Astrocyte (in vitro differentiated cells and primary cell): ENCODE measurements at regions not wholly inside any gene's neighbourhood (a gene's known extent, or its start where the extent isn't known, plus 50 kb on each side); places are given as distances from the start of the nearest gene placed in this dataset.
"Not testable (repeated sequence)": the region's sequence is repeated elsewhere in the genome, so short reads cannot be mapped to it uniquely, and the experiment has no call there.

ENCODE experiments used
- DNase-seq: peaks from one replicate; pipeline ENCODE4 v3.0.0-alpha.2; 2010; ENCODE audit warnings: low read depth
- FAIRE-seq: peaks from 2 replicates; lab custom pipeline; 2011; peaks lifted over from hg19 to GRCh38; lab: Jason Lieb, UNC
- H2AFZ ChIP-seq: 2 replicates; pipeline ENCODE4 v1.6.0; 2012; ENCODE audit warnings: low read depth, low read length, inconsistent platforms
- H3K27ac ChIP-seq: 2 replicates; pipeline ENCODE4 v1.5.1; 2011; ENCODE audit warnings: low read depth, low read length, inconsistent platforms
- H3K27me3 ChIP-seq: 2 replicates; pipeline ENCODE4 v1.6.0; 2011; ENCODE audit warnings: low read length, inconsistent platforms; ENCODE audit not compliant: insufficient read depth
- H3K36me3 ChIP-seq: 2 replicates; pipeline ENCODE4 v1.5.1; 2011; ENCODE audit warnings: low read length, inconsistent platforms; ENCODE audit not compliant: insufficient read depth
- H3K4me1 ChIP-seq: 2 replicates; pipeline ENCODE4 v1.5.1; 2011; ENCODE audit warnings: low read length, inconsistent platforms; ENCODE audit not compliant: insufficient read depth
- H3K4me2 ChIP-seq: 2 replicates; pipeline ENCODE4 v1.6.0; 2012; ENCODE audit warnings: low read length, inconsistent platforms
- H3K4me3 ChIP-seq: 2 replicates; pipeline ENCODE4 v1.5.1; 2011; ENCODE audit warnings: low read depth, mild to moderate bottlenecking, low read length, inconsistent platforms; ENCODE audit not compliant: insufficient read depth
- H3K79me2 ChIP-seq: 2 replicates; pipeline ENCODE4 v1.6.0; 2012; ENCODE audit warnings: mild to moderate bottlenecking, low read length, inconsistent platforms; ENCODE audit not compliant: insufficient read depth
- H3K9ac ChIP-seq: 2 replicates; pipeline ENCODE4 v1.6.0; 2012; ENCODE audit warnings: mild to moderate bottlenecking, low read length, inconsistent platforms
- H3K9me3 ChIP-seq: 2 replicates; pipeline ENCODE4 v1.5.1; 2012; ENCODE audit warnings: low read depth, mild to moderate bottlenecking, low read length, inconsistent platforms; ENCODE audit not compliant: insufficient read depth
- H4K20me1 ChIP-seq: 2 replicates; pipeline ENCODE4 v1.6.0; 2012; ENCODE audit warnings: low read length, inconsistent platforms; ENCODE audit not compliant: insufficient read depth
- H3K27ac Mint-ChIP-seq: one replicate; pipeline ENCODE4 v1.8.0; 2021; ENCODE audit warnings: mild to moderate bottlenecking, mixed read lengths; ENCODE audit not compliant: unreplicated experiment
- H3K27me3 Mint-ChIP-seq: one replicate; pipeline ENCODE4 v1.8.0; 2021; ENCODE audit warnings: low read depth, mixed read lengths; ENCODE audit not compliant: unreplicated experiment
- H3K36me3 Mint-ChIP-seq: one replicate; pipeline ENCODE4 v1.8.0; 2021; ENCODE audit warnings: low read depth, mixed read lengths; ENCODE audit not compliant: unreplicated experiment
- H3K4me1 Mint-ChIP-seq: one replicate; pipeline ENCODE4 v1.8.0; 2021; ENCODE audit warnings: low read depth, mixed read lengths; ENCODE audit not compliant: unreplicated experiment
- H3K4me3 Mint-ChIP-seq: one replicate; pipeline ENCODE4 v1.8.0; 2021; ENCODE audit warnings: mild to moderate bottlenecking, moderate library complexity, mixed read lengths; ENCODE audit not compliant: unreplicated experiment
- H3K9me3 Mint-ChIP-seq: one replicate; pipeline ENCODE4 v1.8.0; 2021; ENCODE audit warnings: mild to moderate bottlenecking, mixed read lengths; ENCODE audit not compliant: unreplicated experiment
- EZH2 ChIP-seq: IDR thresholded peaks from 2 replicates; pipeline ENCODE4 v1.6.1; 2012; ENCODE audit warnings: mild to moderate bottlenecking, low read length, inconsistent platforms; ENCODE audit not compliant: insufficient read depth
- TF ChIP-seq, protein P1 (sequence below): IDR thresholded peaks from 2 replicates; pipeline ENCODE4 v1.5.1; 2011; ENCODE audit warnings: low read depth, mild to moderate bottlenecking, inconsistent platforms, low read length, moderate library complexity; ENCODE audit not compliant: insufficient read depth

GRCh38 chr4:132797856-132798255 lies 351.2 kb upstream of the PCDH10 start:
- no peaks in the 10 kb centered on the region for H3K4me1 Mint-ChIP-seq
- H4K20me1 ChIP-seq: no peaks in the 10 kb centered on the region
- H3K27me3 ChIP-seq: no peaks in the 10 kb centered on the region
- H3K4me3 ChIP-seq: no peak overlapping the region
- TF ChIP-seq, protein P1, sequence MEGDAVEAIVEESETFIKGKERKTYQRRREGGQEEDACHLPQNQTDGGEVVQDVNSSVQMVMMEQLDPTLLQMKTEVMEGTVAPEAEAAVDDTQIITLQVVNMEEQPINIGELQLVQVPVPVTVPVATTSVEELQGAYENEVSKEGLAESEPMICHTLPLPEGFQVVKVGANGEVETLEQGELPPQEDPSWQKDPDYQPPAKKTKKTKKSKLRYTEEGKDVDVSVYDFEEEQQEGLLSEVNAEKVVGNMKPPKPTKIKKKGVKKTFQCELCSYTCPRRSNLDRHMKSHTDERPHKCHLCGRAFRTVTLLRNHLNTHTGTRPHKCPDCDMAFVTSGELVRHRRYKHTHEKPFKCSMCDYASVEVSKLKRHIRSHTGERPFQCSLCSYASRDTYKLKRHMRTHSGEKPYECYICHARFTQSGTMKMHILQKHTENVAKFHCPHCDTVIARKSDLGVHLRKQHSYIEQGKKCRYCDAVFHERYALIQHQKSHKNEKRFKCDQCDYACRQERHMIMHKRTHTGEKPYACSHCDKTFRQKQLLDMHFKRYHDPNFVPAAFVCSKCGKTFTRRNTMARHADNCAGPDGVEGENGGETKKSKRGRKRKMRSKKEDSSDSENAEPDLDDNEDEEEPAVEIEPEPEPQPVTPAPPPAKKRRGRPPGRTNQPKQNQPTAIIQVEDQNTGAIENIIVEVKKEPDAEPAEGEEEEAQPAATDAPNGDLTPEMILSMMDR: no peak
- no peak for TF ChIP-seq EZH2
- no peak overlapping the region for H3K27ac Mint-ChIP-seq
- no peak overlapping the region for H3K9ac ChIP-seq
- no peaks in the 10 kb centered on the region for H3K9me3 Mint-ChIP-seq
- H3K4me1 ChIP-seq: no peaks in the 10 kb centered on the region
- H3K4me2 ChIP-seq: no peak overlapping the region
- H3K79me2 ChIP-seq: no peaks in the 10 kb centered on the region
- DNase-seq (no peak), FAIRE-seq (no peak)
- no peak overlapping the region for H3K27ac ChIP-seq
- no peaks in the 10 kb centered on the region for H3K36me3 ChIP-seq
- H3K4me3 Mint-ChIP-seq: no peak overlapping the region
- H2AFZ ChIP-seq: no peak overlapping the region
- no peaks in the 10 kb centered on the region for H3K9me3 ChIP-seq
- no peaks in the 10 kb centered on the region for H3K36me3 Mint-ChIP-seq
- H3K27me3 Mint-ChIP-seq: no peaks in the 10 kb centered on the region

DNA sequence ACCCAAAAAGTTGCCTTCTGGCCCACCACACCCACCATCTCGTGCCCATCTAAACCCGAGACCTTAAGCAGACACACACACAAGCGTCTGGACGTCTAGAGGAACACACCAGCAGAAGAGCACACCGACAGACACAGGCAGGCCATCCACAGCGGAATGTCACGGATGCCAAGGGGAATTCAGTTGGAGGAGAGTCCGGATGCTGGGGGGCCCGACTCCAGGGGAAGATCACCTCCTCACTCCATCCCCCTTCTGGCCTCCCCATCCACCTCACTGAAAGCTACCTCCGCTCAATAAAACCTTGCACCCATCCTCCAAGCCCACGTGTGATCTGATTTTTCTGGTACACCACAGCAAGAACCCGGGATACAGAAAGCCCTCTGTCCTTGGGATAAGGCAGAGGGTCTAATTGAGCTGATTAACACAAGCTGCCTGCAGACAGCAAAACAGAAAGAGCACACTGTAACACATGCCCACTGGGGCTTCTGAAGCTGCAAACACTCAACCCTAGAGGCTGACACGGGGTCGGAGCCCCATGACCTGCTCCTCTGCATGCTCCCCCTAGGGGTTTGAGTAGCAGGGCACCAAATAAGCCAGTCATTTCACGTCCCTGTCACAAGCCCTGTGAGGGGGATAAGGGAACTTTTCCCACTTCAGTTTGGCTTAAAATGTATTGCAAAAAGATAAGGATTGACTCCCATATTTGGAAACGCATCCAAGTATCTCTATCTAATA lies 339.6 kb upstream of the PCDH10 start:
- Mint-ChIP-seq H3K27ac (no peak overlapping the region), H3K4me3 (no peak overlapping the region), H3K4me1 (no peaks in the 10 kb centered on the region), H3K27me3 (no peaks in the 10 kb centered on the region), H3K36me3 (no peaks in the 10 kb centered on the region), H3K9me3 (no peaks in the 10 kb centered on the region)
- H3K9me3 ChIP-seq: no peaks in the 10 kb centered on the region
- TF ChIP-seq EZH2: no peak
- TF ChIP-seq, protein P1: no peak
- H3K4me2 ChIP-seq: no peak overlapping the region
- no peak overlapping the region for H2AFZ ChIP-seq
- H3K79me2 ChIP-seq: no peaks in the 10 kb centered on the region
- no peak overlapping the region for H3K27ac ChIP-seq
- no peaks in the 10 kb centered on the region for H4K20me1 ChIP-seq
- no peaks in the 10 kb centered on the region for H3K4me1 ChIP-seq
- DNase-seq: no peak
- H3K36me3 ChIP-seq: no peaks in the 10 kb centered on the region
- no peak overlapping the region for H3K4me3 ChIP-seq
- H3K9ac ChIP-seq: no peak overlapping the region
- no peaks in the 10 kb centered on the region for H3K27me3 ChIP-seq
- FAIRE-seq: no peak

- not testable (repeated sequence) for DNase-seq, H3K36me3 Mint-ChIP-seq, H3K9me3 ChIP-seq, H2AFZ ChIP-seq, H3K4me1 ChIP-seq, H3K27ac Mint-ChIP-seq, H3K27me3 ChIP-seq, H3K4me2 ChIP-seq, H3K36me3 ChIP-seq, H3K4me1 Mint-ChIP-seq, H3K79me2 ChIP-seq, H3K9me3 Mint-ChIP-seq, FAIRE-seq, H3K4me3 ChIP-seq, H4K20me1 ChIP-seq, H3K27ac ChIP-seq, H3K27me3 Mint-ChIP-seq, H3K4me3 Mint-ChIP-seq, H3K9ac ChIP-seq
Measured at GRCh38 chr4:132813061-132813460, 336.0 kb upstream of the PCDH10 start.
